Parathyroid adenoma (tissue), 2 donors: ENCODE measurements at regions not wholly inside any gene's neighbourhood (a gene's known extent, or its start where the extent isn't known, plus 50 kb on each side); places are given as distances from the start of the nearest gene placed in this dataset.

Experiments used
- H2AFZ ChIP-seq: fragments of 300-600 bp; sonication (generic); one replicate; pipeline ENCODE4 v1.7.0; 2017; ENCODE audit warnings: antibody characterized with exemption, mild to moderate bottlenecking
- H3K27ac ChIP-seq: fragments of 300-600 bp; sonication (generic); one replicate; pipeline ENCODE4 v1.7.0; 2017
- H3K27me3 ChIP-seq: fragments of 300-600 bp; sonication (generic); one replicate; pipeline ENCODE4 v1.7.0; 2017; ENCODE audit warnings: low read length; ENCODE audit not compliant: control insufficient read depth, insufficient read depth
- H3K36me3 ChIP-seq: fragments of 300-600 bp; sonication (generic); one replicate; pipeline ENCODE4 v1.7.0; 2017; ENCODE audit warnings: low read length; ENCODE audit not compliant: control insufficient read depth, insufficient read depth
- H3K4me1 ChIP-seq: fragments of 300-600 bp; sonication (generic); one replicate; pipeline ENCODE4 v1.7.0; 2017; ENCODE audit warnings: control low read depth
- H3K4me2 ChIP-seq: fragments of 300-600 bp; sonication (generic); one replicate; pipeline ENCODE4 v1.7.0; 2017; ENCODE audit warnings: low read length
- H3K4me3 ChIP-seq: fragments of 300-600 bp; sonication (generic); one replicate; pipeline ENCODE4 v1.7.0; 2017; ENCODE audit warnings: low read depth, low read length
- H3K79me2 ChIP-seq: fragments of 300-600 bp; sonication (generic); one replicate; pipeline ENCODE4 v1.7.0; 2017; ENCODE audit warnings: control low read depth
- H3K9ac ChIP-seq: fragments of 300-600 bp; sonication (generic); one replicate; pipeline ENCODE4 v1.7.0; 2017; ENCODE audit warnings: mild to moderate bottlenecking
- H3K9me3 ChIP-seq: fragments of 300-600 bp; sonication (generic); one replicate; pipeline ENCODE4 v1.7.0; 2017; ENCODE audit warnings: low read length; ENCODE audit not compliant: control insufficient read depth
- CTCF ChIP-seq: fragments of 300-600 bp; sonication (generic); IDR thresholded peaks from one replicate; pipeline ENCODE4 v1.7.0; 2017; ENCODE audit warnings: antibody characterized with exemption, mild to moderate bottlenecking
- donor health status: primary hyperparathyroidism.

- Histone ChIP-seq H3K36me3 (no peaks in the 10 kb centered on the region), H3K79me2 (no peaks in the 10 kb centered on the region), H3K27me3 (no peaks in the 10 kb centered on the region), H2AFZ (no peak overlapping the region), H3K4me1 (no peaks in the 10 kb centered on the region), H3K4me3 (no peak overlapping the region), H3K27ac (no peak overlapping the region), H3K4me2 (no peak overlapping the region), H3K9ac (no peak overlapping the region), H3K9me3 (no peaks in the 10 kb centered on the region)
- TF ChIP-seq CTCF, result no peak
Measured at GRCh38 chr2:2588777-2589176, 257.7 kb upstream of the MYT1L start.

GRCh38 chr2:2587354-2587753, 256.3 kb upstream of the MYT1L start:
- Histone ChIP-seq H3K4me2 (no peak overlapping the region), H3K9me3 (no peaks in the 10 kb centered on the region), H3K27me3 (no peaks in the 10 kb centered on the region), H3K9ac (no peak overlapping the region), H2AFZ (no peak overlapping the region), H3K27ac (no peak overlapping the region), H3K79me2 (no peaks in the 10 kb centered on the region), H3K4me3 (no peak overlapping the region), H3K36me3 (no peaks in the 10 kb centered on the region), H3K4me1 (no peaks in the 10 kb centered on the region)
- no peak for TF ChIP-seq CTCF

- Histone ChIP-seq H3K27me3 (no peaks in the 10 kb centered on the region), H3K4me1 (no peaks in the 10 kb centered on the region), H3K4me2 (no peak overlapping the region), H3K9ac (no peak overlapping the region), H3K4me3 (no peak overlapping the region), H3K27ac (no peak overlapping the region), H3K9me3 (no peaks in the 10 kb centered on the region), H2AFZ (no peak overlapping the region), H3K79me2 (no peaks in the 10 kb centered on the region), H3K36me3 (no peaks in the 10 kb centered on the region)
- no peak for TF ChIP-seq CTCF
Measured at GRCh38 chr2:2586931-2587330, 255.9 kb upstream of the MYT1L start.

- Histone ChIP-seq H3K79me2 (no peaks in the 10 kb centered on the region), H3K4me2 (no peak overlapping the region), H3K4me1 (no peaks in the 10 kb centered on the region), H3K36me3 (no peaks in the 10 kb centered on the region), H3K27ac (no peak overlapping the region), H3K4me3 (no peak overlapping the region), H3K9ac (no peak overlapping the region), H3K9me3 (no peaks in the 10 kb centered on the region), H3K27me3 (no peaks in the 10 kb centered on the region), H2AFZ (no peak overlapping the region)
- no peak for TF ChIP-seq CTCF
Measured at GRCh38 chr2:2586068-2586776, 255.1 kb upstream of the MYT1L start.

GRCh38 chr2:2582998-2583545, 252.0 kb upstream of the MYT1L start:
- no peak overlapping the region for H3K4me2 ChIP-seq
- H2AFZ ChIP-seq, result no peak overlapping the region
- no peaks in the 10 kb centered on the region for H3K27me3 ChIP-seq
- H3K9me3 ChIP-seq, result no peaks in the 10 kb centered on the region
- H3K27ac ChIP-seq, result no peak overlapping the region
- H3K79me2 ChIP-seq, result no peaks in the 10 kb centered on the region
- no peaks in the 10 kb centered on the region for H3K4me1 ChIP-seq
- H3K4me3 ChIP-seq, result no peak overlapping the region
- TF ChIP-seq CTCF, result no peak
- H3K36me3 ChIP-seq, result no peaks in the 10 kb centered on the region
- no peak overlapping the region for H3K9ac ChIP-seq
